ENCODE measurements at regions not wholly inside any gene's neighbourhood (a gene's known extent, or its start where the extent isn't known, plus 50 kb on each side); places are given as distances from the start of the nearest gene placed in this dataset.

DNA sequence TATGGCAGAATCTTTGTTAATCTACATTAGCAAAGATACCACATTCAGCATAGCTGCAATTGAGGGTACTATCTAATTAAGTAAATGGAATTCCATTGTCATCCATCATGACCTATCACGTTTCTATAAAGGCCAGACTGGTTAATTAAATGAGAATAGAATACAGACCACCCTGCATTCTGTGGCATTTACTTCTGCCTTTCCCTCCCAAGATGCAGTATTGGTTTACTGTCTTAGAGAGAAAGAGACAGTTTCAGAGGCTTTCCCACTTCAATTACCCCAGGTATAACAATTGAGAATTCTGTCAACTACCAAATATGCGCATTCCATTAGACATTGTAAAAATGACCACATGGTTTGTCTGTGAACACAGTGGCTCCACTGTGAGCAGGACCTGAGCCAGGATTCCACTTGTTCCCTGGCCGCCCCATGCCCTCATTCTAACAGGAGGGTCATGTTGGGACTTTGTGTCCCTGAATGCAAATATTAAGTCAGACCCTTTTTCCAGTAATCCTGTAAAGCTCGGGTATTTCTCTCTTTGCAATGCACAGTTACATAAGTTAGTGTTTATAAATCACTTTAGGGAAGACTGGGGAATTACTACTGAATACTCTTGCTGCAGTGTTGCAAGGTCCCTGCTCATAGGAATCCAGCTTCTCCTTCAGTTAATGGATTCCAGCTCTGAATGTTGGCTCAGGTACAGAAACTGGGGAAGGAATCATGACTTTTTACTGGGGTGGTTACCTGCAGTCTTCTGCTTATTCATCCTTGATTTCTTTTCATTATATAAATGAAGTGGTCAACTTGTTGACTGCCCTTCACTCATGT, 261.0 kb downstream of the PDGFC start:
- no peak for DNase-seq

DNA sequence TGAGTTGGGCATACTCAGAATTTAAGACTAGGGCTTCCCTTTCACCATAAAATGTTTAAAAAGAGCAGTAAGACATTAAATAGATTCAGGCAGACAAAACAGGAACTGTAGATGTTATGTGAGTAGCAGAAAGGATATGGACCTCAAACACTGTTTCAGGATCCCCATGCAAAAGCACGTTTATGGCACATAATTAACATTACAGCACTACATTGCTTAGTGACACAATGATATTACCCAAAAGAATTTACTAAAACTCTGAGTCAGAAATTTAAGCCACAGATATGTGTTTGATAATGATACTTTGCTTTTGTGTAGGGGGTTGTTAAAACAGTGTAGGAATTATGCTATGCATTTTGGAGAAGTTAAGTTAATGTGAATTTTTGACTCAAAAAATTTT, 266.3 kb downstream of the PDGFC start:
- no peak for DNase-seq

DNA sequence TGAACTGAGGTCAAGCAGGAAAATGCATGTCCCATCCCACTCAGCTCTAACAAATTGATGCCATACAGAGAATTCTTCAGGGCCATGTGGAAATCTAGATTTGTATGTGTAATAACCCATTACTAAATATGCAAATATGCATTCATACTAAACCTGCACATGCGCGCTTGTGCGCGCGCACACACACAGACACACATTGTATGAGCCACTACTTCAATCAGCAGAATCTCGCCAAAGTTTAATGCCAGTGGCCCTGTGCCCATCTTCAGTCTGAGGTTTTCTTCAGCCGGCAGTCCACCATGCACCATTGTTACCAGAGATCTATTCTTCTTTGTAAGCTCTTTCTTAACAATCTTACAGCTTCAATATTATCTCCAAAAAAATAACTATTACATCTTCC, 276.4 kb downstream of the PDGFC start:
- DNase-seq: peak in 22 of 51 donors; percentile 1 to 51 (median 22)

DNA sequence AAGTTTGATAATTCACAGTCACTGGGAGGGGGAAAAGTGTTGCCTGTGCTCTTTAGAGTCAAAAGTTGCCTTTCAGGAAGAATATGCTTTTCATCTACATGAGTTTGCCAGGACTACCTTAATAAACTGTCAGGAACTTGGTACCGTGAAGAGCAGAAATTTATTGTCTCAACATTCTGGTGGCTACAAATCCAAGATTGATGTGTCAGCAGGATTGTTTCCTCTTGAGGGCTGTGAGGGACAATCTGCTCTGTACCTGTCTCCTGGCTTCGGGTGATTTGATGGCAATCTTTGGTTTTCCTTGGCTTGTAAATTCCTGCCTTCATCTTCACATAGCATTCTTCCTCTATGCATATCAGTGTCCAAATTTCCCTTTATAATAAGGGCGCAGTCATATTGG, 277.2 kb downstream of the PDGFC start:
- no peak for DNase-seq

DNA sequence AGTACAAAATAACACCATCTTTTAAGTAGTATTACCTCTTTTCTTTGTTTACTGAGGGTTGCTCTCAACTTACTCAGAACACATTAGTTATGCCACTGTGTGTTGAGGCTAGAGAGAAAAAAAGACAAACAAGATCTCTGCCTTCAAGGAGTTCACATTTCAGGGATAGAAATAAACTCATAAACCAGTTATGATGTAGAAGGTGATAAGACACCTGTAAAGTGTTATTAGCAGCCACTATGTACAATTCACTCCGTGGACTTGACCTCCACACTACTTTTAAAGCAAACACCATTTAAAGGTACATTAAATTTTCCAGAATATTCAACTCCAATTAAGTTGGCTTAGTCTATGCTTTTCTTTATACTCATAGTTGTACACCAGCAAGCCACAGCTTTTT, 278.0 kb downstream of the PDGFC start:
- DNase-seq: no peak

DNA sequence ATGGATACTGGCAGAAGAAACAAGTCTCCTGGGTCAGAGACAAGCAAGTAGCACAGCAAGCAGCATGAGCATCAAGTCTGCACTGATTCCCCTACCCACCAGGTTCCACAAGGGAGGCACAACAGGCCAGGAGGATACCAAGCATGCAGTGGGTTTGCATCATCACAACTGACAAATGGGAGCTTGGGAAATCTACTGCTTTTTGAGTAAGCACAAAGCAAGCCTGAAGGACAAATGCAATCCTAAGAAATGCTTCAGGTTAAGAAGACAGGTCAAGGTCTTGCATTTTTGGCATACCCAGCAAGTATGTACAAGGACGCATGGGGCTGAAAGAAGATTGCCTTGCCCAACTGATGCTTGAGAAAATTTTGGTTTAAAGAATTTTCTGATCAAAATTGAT, 279.6 kb downstream of the PDGFC start:
- no peak for DNase-seq

DNA sequence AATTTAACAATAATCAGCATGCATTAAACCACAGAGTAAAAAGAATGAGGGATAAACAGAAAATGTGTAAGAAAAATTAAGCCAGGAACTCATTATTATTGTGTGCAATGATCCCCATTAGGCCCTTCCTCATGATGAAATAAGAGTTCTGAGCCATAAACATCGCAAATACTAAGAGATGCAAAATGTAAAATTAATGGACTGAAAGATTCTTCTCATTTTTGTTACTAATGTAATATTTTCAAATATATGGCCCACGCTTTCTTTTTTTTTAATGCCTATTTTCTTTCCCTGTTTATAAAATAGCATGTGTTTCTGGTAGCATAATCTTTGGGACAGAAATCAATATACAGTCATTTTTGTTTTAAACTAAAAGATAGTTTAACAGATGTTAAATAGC, 281.0 kb downstream of the PDGFC start:
- no peak for DNase-seq

DNA sequence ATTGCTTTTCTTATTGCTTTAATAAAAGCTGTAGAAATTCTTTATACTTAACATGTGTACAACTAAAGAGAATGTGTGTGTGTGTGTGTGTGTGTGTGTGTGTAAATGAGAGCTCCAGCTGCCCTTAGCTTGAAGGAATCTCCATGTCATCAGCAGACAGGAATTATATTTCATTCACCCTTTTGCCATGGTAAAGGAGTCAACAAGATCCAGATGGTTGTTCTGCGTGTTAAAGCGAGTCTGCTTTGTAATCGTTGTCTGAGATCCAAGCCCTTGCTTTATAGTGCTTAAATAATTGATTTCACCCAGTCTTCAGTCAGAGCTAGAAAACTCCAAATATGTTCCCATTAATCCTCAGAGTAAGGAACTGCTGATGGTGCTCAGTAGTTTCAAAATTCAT, 285.5 kb downstream of the PDGFC start:
- DNase-seq: no peak

DNA sequence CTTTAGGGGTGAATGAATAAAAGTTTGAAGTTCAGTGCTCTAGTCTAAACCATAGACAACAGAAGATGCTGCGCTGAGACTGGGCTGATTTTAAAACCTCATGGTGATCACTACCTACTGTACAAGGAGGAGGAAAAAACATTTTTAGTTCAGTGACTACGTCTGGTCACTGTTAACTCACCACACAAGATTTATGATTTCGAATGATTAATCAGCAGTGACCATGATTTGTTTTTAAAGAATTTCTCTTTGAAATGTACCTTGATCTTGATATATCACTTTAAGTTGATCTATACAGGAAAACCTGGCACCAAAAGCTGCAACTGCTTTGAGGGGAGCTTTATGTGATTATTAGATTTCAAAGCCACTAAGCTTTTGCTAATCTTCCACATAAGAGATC, 286.3 kb downstream of the PDGFC start:
- DNase-seq: no peak

DNA sequence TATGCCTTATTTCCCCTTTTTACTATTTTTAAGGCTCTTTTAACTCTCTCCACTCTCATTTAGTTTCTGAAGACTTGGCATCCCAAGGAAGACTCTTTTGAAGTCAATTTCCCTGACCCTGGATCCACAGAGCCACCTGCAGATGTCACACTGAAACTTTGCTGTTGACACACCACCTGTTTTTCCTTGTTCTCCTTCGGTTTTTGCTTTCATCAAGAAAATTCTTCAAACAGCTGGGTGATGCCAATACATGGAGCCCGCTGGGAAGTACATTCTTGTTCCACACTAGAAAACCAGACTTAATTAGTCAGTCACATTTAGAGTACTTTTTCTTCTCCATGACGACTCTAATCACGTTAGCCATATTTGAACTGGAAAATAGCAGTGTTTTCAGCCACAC, 293.9 kb downstream of the PDGFC start:
- no peak for DNase-seq

DNA sequence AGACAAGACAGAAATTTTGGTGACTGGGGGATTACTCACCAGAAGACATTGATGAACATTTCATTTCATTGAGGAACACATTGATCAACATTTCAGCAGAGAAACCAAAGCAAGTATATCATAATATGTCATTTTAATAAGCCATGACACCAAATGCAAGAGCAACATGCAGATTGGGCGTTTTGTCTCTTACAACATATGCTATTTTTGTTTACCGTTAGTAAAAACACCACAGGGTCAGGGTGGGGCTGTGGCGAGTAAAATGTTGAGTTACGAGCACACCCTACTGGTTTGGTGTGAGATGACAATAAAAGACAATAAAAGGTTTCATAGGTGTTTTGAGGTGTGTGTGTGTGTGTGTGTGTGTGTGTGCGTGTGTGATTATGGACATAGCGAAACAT, 294.5 kb downstream of the PDGFC start:
- no peak for DNase-seq

DNA sequence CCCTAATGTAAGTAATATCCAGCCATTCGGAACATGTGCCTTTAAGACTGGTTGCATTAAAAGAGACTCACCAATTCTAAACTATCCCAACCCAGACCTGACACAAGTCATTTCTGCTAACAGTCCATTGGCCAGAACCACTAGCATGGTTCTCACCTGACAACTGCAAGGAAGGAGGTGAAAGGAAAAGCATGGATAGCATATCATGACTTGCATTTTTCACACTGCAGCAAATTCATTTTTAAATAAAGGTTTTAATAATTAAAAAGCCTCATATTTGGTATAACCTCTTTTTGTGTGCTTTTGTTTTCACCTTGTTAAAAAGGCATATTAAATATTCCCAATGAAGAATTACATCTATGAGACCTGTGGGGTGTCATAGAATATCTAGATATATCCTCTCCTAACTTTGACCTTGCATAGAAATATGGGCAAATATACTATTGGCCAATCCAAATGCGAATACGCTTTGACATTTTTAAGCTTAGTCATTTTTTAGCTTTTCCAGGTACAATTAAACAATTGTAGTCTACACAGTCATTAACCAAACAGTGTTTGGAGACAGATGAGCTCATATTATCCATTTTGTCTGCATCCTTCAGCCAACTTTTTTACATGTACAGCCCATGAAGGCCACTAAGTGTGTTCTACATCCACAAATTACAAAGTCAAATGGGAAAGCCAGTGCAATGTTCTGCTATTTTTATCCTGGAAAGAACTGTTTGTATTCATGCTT, 295.3 kb downstream of the PDGFC start:
- no peak for DNase-seq

DNA sequence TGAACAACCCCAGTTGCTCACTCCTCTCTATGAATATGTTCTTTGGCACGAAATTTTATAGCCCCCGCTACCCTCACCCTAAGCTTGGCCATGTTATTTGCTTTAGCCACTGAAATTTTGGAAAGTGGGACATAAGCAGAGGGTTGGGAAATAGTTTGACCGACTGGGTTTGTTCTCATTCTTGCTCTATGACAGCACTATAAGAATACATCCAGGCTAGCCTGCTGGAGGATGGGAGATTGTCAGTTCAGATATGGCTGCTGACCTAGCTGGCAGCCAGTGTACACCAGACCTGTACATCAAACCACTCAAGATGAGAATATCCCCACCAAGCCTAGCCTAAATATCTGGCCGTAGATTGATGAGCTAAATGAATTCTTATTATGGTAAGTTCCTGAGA, 298.1 kb downstream of the PDGFC start:
- no peak for DNase-seq

DNA sequence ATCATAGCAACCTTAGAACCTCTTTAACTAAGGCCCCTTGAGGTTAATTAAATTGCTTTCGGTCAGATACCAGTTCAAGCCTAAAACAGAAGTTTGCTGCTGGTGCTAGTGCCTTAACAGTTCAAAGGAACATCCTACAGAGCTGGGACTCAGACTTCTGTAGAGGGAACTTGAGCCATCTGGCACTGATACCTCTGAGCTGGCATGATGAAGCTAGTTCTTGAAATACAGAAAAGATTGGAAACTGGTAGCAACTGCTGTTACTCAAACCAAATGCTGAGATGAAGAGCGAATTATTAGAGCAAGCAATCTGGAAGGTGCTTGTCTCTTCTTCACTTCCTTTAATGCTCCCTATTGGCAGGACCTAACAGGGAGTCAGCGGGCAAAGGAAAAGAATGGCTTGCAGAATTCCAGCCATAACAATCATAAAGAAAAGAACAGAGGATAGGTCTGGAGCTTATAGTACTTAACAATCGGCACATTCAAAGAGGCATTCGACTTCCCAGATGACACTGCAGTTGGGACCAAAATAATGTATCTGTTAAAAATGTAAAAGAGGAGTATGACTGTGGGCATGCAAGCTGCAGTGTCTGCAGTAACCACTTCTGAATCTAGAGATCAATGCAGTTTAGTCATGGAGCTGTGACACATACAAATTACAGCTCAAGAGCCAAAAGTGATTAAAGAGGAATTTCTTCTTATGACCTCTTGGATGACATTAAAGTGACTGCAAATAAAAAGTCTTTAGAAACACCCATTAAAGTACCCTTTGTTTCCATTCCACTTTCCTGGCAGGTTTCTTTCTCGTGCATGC, 298.9 kb downstream of the PDGFC start:
- DNase-seq: no peak

DNA sequence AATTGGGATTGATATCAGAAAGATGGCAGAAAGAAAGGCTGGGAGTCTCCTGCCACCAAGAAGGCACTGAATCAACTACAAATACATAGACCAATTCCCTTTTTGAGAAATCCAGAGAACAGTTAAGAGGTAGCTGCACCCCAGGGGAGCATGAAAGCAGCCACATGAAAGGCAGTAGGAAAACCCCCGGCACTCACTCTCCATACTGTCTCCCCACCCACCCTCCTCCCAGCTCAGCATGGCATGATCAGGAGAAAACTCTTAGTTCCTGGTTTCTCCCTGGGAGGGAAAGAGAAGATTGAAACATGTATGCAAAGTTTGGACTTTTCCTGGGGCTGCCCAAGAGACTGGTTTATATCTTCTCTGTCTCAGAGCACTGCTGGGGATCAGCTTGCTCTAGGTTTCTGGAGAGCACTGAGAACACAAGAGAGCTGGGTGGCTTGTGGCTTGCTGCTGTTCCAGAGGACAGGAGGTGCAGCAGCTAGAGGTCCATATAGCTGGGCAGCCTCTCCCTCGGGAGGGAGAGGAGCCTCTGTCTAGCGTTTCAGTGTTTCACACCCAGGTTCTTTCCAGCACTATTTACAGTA, 305.7 kb downstream of the PDGFC start:
- no peak for DNase-seq

DNA sequence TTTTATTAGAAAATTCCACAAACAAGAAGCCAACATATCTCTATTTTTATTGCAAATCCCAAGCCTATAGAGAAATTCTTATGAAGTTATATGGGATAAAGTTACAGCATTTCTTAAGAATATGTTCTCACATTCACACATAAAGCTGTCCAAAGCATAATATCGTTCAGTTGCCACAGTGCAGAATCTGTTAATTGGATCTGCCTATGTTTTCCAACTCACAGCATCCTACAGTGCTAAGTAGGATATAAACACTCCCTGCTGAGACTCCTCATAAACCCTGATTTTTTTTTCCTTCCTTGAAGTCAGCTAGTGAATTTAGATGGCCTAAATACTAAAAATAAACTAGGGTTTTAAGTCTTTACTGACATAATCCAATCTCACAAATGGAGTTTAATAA, 307.9 kb downstream of the PDGFC start:
- DNase-seq: no peak

DNA sequence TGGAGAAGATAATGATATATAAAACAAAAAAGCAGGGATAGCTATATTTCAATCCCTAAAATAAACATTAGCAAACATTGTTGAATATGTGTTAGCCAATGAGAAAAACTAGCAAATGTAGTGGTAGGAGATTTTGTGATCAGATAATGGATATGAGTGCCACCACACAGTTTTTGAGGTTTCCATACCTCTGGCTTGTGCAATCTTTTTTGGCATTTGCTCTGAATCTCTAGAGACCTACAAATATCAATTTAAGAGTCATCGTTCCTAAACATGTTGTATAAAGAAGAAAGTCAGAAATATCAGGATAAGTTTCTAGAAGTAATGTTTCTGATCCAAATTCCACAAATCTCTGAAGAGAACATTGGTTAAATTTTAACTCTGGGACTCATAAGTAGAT, 308.7 kb downstream of the PDGFC start:
- no peak for DNase-seq

DNA sequence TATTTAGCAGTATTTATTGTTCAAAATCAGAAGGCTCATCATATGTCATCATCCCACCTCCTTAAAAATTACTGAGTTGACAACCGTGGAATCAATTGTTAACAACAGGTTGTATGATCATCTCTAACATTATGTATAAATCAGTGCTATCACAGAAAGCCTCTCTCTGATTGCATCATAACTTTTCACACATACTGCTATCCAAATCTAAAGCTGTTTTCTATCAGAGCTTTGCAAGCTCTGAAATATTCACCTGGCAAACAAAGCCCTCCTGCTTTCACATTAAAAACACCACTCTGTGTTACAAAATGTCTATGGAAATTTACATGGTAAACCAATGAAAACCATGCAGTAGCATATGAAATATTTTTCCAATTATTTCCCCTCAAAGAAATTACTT, 310.0 kb downstream of the PDGFC start:
- DNase-seq: no peak

DNA sequence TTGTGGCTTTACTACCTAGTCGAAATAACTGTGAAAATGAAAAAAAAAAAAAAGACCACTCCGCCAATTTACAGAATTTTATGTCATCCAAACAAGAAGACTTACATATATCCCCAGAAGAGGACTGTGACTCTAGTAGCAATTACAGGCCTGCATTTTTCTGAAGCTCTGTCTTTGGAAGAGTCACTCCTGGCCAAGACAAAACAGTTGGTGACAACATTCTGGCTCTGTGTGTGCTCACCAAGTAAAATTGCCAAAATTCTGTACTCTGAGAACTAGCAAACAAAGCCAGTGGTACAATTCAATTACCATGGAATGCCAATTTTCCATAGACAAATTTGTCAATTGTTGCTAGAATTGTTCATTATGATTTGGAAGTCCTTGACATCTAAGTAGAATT, 311.1 kb downstream of the PDGFC start:
- DNase-seq: no peak

DNA sequence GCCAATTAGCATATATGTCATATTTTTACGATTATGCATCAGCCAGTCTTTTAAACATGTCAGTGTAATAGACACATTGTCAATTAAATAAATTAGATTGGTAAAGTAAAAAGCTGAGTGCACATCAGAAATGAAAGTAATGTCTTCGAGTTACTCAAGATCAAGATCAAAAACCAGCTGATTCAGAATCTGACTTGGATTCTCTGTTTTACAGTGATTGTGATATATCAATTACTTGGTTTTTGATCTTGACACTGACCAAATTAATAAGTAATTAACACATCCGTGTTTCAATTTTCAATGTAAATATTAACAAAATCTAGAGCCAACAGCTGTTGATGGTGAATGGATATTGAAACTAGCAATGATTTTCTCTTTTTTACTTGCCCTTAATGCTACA, 311.6 kb downstream of the PDGFC start:
- no peak for DNase-seq

DNA sequence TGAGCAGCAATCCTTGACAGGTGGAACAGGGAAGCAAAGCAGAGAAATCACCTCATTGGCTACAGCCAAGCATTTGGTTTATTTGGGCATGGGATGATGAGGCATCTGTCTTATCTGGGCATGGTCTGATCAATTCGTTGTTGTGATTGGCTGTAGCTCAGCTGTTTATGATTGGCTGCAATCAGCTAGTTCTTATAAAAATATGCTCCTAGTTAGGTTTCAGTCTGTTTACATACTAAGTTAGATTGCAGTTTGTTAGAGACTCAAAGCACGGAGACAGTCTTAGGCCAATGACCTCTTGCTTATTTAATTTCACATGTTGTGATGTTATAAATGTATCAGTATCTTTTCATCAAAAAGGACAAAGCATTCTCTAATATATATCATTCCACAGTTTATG, 312.0 kb downstream of the PDGFC start:
- no peak for DNase-seq

DNA sequence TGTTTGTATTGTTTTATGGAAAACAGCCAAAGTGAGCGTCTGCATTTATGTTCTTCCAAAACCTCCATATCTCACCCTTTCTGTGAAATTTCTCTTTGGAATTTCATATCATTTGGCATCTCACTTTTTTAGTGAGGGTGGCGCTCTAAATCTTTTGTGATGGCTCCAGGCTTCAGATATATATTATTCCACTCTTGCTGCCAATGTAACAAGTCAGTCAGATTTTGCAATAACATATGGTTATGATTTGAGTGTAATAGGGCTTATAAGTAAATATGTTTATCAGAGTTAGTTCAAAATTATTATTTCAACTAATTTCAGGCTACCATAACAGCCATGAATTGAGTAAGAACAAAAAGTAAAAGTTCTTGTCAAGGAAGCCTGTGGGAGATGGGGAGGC, 314.7 kb downstream of the PDGFC start:
- no peak for DNase-seq
